Activated T-helper 9 cell treated with anti-CD3 and anti-CD28 coated beads, Interleukin-2, amount 50 U/mL, for 16 hours (primary cell): ENCODE measurements at regions not wholly inside any gene's neighbourhood (a gene's known extent, or its start where the extent isn't known, plus 50 kb on each side); places are given as distances from the start of the nearest gene placed in this dataset.

Experiments used
- DNase-seq: peaks from one replicate; pipeline ENCODE4 v3.0.0-alpha.2; 2020; ENCODE audit warnings: low read depth

DNA sequence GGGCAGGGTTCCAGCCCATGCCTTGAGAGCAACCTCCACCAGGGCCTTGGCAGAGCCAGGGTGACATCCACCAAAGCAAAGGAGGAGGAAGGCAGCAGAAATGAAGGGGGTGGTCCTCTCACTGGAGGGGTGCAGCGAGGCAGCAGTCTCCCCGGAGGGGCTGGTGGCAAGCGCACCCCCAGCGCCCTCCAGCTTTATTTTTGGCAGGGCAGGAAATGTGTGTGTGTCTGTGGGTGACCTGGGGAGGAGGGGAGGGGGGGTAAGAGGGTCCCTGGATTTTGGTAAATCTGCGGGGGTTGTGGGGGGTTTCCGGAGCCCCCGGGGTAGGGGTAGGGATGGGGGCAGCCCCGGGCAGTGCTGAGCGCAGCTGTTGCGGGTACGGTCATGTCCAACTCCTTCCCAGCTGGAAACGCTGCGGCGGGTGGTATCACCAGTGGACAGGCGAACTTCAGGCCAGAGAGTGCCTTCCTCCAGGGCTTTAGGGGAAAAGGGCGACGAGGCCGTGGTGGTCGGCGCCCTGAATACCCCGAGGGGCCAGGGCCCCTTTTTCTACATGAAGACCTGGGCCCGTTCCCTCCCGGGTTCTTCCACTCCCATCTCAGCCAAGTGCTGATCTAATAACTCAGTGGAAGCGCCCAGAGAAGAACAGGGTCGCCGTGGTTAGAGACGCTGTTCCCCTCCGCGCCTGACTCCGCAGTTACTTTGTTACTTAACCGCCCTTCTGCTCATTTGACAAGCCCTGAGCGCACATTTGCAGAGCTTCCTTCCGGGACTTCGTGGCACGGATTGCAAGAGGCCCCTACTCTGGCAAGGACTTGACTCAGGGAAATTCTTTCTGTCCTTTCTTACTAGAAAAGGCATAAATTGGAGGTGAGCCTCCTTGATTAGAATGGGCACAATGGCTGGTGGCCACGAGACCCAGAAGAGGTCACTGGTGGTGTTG lies 55.2 kb downstream of the FOS start:
- peak; percentile 17 for DNase-seq

DNA sequence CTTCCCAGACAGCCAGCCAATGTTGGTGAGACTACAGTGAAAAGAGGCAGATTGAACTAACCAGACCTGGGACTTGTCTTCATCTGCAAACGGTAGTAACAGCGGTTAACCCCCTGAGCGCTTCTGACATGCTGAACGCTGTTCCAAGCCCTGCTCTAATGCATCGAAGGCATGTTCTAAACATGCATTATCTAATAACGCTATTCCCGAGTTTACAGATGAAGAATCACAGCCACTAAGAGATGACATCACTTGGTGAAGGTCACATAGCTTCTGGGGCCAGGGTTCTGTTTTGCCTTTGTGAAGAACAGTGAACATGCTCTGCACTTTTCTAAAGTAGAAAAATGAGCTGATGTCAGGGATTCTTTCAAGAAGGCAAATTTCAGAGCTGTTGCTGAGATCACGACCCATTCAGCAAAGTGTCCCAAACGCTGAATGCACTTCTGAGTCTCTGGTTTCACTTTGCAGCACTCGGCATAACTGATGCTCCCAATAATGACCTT lies 56.0 kb downstream of the FOS start:
- no peak for DNase-seq

DNA sequence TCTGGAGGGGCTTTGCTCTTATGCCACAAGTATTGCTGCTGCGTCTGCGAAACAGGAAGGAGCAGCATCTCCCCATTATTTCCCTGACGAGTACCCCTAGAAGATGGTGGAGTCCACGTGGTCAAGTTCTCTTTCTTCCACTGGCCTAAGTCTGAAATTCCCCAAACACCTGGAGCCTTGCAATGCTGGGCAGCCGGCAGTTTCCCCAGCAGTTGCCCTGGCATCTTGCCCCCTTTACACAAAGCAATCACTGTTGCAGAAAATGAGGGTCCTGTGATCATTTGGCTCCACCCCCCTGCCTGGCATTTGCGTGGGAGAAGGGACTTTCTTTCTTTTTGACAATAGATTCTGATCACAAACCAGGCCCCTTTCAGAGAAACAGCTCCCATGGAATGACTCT lies 56.9 kb downstream of the FOS start:
- no peak for DNase-seq

DNA sequence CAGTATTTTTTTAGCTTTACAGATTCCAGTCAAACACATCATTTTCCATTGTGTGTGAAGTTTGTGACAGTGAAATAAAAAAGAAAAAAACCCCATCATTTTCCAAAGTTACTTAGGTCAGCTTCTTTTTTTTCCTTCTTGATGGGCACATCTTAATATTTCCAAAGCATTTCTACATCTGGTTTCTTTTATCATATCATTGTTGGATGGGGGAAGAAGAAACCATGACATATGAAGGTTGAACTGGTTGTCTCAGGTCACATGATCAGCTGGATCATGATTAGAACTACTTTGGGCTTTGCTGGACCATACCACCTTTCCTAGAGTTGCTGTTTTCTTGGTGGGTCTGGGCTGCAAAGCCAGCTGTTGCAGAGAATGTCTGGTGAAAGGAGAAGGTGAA lies 59.8 kb downstream of the FOS start:
- no peak for DNase-seq

DNA sequence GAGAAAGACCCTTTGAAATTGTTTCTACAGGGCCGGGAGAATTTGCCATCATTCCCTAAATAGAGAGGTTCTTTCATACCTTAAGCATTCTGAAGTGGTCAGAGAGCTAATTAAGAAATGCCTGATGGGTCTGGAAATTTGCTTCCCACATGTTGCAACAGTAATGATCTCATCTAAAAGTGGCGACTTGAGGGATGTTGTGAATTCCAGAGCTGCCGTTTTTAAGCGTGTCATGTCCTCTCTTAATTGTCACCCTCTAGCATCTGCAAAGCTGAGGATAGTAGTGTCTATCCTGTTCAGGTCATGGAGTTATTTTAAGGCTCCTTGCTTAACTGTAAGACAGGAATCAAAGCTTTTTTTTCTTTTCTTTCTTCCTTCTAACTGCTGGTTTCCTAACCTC lies 60.4 kb downstream of the FOS start:
- DNase-seq: no peak

DNA sequence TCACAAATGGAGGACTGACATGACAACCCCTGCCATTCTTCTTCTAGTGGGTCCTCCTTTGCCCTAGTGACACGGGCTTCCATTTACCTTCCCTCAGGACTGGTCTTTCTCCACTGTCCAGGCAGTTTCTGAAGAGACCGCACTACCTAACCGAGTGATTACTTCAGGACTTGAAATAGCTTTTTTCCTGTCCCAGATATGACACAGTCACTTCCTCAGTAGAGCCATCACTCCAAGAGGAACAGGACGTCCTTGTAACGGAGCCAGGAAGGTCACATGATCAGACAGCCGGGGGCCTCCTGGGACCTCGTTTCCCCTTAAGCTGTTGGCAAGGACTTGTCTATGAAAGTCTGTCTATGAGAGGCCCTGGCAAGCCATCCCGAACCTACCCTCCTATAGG lies 62.3 kb downstream of the FOS start:
- no peak for DNase-seq

DNA sequence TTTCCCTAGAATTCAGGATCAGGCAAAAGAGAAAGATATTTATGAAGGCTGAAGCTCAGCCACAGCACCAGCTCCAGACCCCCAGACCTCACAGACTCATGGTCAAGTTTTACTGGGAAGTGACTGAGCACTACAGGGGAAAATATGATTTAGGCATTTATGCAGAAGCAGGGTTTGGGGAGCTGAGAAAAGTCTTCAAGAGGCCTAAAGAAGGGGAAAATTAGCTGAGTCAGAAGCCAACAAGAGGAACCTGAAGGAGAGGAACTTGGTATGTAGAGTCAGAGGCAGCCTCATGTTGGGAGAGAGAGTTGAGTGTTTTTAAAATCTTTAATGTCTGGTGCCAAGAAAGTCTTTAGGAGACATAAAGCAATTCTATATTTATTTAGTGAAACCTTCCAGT lies 63.0 kb downstream of the FOS start:
- no peak for DNase-seq

DNA sequence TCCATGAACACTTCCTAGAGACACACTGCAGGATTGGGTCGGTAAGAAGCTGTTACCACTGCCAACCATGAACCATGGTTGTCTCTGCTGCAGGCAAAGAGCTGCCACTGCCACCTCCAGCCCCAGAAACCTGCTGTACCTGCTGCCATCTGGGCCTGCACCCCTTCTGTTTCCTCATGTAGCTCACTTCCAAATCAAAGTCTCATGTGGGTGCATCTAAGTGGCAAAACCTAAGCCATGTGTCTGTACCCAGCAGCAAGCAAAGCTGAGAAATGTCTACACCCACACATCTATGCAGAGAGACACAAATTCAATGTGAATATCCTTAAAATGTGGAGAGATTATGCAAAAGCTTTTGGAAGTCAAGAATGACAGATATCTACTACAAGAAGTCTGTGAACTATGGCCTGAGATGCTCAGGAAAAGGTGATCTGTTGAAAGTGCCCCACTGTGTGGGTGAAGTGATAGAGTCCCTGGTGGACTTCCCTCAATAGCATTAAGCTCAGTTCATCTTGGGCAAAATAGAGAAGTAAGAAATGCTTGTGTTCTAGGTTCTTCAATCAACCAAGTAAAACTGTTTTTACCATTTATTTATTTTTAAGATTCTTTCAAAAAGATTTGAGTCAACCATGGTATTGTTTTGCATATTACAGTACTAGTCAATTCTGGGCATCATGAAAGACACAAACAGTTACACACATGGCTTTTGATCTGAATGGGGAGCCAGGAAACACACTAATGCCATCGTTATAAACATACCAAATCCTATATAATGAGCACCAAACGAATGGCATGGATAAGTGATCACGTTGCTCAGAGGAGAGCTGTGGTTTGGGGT lies 64.4 kb downstream of the FOS start:
- DNase-seq: no peak

DNA sequence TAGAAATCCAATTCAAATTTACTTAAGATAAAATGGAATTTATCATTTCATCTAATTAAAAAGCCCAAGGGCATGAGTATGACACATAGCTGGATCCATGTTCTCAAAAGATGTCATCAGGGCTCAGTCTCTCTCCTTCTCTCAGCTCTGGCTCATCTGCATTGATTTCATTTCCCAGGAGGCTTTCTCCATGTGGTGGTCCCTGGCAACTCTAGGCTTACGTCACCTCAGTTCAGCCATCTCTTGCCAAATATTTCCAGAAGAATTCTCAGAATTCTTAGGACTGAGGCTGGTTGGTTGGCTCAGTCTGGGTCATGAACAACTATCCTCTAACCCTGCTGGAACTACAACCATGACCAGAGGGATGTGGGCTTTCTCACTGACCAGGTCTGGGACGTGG lies 65.3 kb downstream of the FOS start:
- no peak for DNase-seq

DNA sequence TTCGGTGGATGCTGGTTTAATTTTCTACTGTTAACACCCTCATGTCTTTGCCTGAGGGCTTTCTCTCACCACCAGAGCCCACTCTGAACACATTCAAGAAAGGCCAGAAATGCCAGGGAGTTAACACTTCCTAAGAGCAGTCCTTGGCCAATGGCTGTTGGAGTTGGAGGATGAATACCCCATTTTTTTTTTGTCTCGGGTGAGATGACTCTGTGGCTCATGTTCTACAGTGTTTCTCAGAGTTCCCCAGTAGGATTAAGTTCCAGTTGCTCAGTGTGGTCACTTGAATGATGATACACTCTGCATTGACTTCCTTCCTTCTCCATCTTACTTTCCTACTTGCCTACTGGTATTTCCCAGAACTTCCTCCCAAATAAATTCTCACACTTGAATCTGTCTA lies 65.8 kb downstream of the FOS start:
- DNase-seq: no peak

DNA sequence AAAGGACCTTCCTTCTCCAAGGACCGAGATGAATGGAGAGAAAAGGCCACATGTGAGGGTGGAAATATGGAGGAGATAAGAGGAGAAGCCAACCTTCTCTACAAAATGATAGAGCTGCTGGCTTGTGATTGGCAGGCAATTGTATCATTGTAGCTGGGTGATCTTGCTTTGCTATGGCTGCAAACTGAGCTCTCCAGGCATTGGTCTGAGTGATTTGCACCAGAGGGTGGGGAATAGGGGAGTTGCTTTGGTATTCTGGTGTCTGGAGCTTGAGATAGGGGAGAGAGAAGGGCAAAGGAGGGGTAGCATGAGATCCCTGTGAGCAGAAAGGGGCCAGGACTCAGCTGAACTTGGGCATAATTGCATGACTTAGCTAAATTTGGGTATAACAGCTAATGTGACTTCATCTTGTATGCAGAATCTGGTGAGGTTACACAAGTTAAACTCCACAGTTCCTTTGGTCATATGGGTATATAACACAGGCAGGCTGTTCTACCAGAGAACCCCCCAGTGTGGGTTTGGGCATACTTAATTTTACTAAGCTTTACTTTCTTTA lies 72.0 kb downstream of the FOS start:
- no peak for DNase-seq

DNA sequence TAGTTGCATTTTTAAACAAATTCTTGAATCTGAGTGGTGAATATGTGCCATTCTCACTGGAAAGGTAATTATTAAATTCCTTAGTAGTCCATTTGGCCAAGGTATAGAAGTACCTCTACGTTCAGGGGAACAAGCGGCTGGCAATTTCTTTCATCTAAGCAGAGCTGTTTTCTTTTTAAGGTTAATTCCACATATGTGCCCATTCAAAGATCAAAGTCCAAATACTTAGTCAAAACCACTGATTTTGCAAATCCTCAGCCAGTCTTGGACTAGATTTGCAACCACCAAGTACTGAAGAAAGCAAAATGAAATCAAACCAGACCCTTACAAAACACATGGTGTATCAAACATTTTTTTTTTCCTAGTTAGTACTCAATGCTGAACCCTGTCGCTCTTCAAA lies 68.7 kb upstream of the JDP2 start:
- DNase-seq: no peak

DNA sequence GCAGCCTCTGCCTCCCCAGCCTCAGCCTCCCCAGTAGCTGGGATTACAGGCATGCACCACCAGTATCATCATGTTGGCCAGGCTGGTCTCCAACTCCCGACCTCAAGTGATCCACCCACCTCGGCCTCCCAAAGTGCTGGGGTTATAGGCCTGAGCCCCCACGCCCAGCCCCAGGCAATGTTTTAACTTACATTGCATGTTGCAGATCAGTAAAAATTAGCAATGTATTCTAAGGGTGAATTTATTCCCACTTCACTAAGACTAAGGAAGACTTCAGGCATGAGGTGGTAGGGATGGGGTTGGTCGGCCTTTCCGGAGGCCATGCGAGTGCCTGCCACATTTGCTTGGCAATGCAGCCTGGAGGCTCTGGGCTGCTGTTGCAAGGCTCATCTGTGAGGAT lies 66.8 kb upstream of the JDP2 start:
- DNase-seq: no peak

DNA sequence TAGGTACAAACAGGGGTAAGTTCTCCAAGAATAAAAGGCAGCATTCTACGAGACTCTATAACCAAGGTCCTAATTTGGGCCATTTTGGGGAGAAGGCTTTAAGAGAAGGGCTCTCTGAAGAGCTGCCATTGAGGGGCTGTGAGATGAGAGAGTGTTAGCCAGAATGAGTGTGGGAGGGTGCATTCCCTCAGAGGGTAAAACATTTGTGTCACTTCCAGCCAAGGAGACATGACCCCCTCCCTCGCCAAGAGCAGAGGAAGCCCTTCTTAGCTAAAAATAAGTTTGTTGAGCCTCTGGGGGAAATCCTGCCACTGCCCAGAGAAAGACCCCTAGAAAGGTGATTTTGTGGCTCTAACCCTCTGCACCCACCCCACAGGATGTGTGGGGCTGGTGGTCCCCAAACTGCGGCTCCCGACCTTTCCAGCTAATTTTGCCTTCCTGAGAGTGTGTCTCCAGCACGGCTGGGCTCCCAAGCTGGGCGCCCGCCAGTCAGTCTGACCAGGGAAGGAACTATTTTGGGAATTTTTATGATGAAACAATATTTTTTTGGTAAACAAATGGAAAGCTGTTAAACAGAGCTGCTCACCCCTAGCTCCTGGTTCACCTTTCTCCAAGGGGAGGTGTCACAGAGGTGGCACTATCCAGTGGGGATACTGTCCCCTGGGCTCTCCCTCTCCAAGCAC lies 65.9 kb upstream of the JDP2 start:
- DNase-seq: no peak

DNA sequence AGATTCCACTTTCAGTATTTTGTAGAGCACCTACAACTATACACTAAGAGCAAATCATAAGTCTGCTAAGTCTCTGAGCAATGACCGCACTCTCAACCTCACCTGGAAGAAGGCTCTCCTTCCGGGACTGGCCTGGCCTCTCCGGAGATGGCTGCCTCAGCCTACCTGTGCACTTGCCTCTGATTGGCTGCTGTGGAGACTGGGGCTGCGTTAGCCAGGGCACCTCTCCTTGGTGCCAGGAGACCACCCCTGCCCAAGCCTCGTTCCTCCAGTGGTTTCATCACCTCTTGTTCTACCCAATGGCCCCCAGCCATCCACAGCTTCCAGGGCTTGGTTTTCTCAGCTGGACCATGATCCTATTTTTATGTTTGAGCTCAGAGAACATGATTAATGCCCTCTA lies 64.7 kb upstream of the JDP2 start:
- no peak for DNase-seq

DNA sequence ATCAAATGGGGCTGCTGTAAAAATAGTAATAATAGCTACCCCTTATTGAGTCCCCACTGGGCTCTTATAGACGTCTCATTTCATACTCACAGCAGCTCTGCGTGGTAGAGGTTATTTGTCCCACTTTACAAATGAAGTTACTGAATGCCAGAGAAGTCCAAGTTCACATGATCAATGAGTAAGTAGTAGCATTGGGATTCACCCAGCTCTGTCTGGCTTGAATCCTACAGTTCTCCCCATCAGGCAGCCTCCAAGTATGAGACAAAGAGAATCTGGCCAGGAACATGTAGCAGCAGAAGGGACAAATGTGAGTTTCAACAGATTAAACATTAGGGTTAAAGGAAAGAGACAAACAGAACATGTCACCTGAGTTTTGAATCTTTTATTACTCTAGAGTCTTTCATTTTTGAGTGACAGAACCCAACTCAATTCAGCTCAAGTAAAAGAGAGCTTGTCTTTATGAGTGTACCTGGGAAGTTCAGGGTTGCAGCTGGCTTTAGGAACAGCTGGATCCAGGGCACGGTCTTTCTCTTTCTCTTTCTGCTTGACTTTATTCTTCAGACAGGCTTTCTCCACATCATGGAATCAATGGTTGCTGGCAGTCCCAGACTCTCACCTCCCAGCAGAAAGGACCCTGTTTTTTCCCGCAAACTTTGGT lies 64.1 kb upstream of the JDP2 start:
- no peak for DNase-seq

DNA sequence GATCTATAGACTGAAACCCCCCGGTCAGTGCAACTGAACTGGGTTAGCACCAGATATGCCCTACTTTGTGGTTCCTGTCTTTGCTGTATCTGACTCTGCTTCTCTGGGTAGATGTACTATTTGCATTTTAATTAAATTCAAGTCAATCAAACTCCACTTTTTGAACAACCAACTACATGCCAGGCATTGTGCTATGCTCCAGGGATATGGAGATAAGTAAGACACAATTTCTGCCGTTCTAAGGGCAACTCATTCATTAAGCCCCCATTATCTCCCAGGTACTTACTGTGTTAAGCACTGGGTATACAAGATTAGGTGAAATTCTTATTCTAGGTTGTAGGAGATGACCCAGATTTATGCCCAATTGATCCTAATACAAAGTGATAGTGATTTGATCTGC lies 62.7 kb upstream of the JDP2 start:
- no peak for DNase-seq

DNA sequence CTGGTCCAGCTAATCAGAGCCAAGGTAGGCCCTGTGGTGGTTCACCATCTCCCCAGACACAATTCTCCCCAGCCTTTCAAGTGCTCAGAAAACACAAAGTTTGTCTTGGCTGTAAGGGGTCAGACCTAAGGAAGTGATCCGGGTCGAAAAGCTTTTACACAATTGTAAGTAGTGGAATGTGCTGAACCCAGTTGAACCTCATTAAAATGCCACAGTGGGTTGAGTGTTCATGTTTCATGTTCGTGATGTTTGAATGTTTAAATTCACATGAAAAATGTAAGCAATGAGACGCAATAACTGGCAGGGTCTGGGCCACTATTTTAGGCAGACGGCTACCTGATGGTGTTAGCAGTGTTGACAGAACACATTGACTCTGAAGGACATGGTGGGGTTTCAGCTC lies 60.9 kb upstream of the JDP2 start:
- no peak for DNase-seq

DNA sequence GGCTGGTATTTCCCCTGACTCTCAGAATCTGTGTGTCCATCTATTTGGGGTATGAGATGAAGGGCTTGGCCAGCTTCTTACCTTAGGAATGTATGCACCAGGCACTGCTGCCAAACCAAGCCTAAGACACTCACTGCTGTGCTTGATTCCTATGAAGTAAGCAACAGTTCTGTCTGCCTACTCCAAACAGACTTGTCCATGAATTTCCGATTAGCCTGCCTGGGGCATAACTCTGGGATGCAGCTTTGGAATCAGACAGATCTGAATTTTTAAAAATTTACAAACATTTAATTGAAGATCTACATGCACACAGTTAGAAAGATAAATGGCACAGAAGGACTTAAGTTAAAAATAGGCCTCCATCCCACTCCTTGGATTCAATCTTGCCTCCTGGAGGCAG lies 59.5 kb upstream of the JDP2 start:
- no peak for DNase-seq

DNA sequence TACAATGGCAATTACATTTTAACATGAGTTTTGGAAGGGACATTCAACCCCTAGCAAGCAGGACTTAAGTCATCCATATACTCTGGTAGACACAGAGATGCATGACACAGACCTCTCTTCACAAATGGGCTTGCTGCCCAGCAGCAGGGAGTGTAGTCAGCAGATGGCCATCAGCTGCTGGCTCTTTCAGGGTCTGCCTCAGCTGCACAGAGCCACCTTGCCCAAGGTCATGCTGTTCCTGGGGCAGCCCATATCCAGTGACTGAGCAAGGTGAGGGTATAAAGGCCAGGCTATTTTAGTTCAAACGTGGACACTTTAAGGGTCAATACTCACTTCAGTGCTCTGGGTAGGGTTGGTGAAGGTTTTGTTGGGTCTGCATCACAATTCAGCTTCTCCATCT lies 58.3 kb upstream of the JDP2 start:
- no peak for DNase-seq

DNA sequence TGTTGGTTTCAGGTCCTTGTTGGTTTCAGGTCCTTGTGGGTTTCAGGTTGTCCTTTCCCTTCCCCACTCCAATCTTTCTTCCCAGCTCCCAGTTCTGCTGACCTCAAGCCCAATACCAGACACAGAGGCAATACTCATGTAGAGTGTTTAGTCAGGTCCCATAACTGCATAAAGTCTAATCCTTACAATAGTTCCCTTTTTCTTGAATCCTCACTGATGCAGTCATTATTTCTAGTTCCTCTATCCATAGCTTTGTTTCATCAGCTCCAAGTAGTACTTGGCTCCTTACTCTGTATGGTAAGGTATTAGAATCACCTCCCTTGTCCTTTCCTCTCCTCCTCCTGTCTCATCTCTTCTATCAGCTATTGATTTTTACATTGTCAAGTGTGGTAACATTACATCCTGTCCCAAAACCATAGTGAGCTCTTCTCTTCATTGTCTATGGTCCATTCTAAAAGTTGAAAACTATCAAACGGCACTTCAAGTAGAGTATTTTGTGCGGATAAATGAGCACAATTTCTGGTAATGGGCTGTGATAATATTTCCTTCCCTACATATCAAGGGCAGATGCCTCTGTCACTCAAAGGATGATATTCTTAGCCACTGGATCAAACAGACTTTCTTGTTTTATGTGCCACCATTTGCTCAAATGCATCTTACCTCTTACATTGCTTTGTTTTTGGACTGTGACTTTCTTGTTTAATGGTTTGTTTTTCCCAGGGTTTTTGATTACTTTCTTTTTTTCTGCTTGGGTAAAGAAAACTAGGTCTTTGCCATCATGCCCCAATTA lies 57.2 kb upstream of the JDP2 start:
- DNase-seq: no peak
